ENCODE measurements at regions not wholly inside any gene's neighbourhood (a gene's known extent, or its start where the extent isn't known, plus 50 kb on each side); places are given as distances from the start of the nearest gene placed in this dataset.

- TF ChIP-seq CTCF (IDR thresholded peaks at IDR 0.05) (no peak), POLR2AphosphoS5 (IDR thresholded peaks at IDR 0.05) (no peak)
Observed at GRCh38 chrX:2574271-2574670, 73.5 kb upstream of the DHRSX start.
